ENCODE measurements at regions not wholly inside any gene's neighbourhood (a gene's known extent, or its start where the extent isn't known, plus 50 kb on each side); places are given as distances from the start of the nearest gene placed in this dataset.
"Not testable (repeated sequence)": the region's sequence is repeated elsewhere in the genome, so short reads cannot be mapped to it uniquely, and the experiment has no call there.

DNA sequence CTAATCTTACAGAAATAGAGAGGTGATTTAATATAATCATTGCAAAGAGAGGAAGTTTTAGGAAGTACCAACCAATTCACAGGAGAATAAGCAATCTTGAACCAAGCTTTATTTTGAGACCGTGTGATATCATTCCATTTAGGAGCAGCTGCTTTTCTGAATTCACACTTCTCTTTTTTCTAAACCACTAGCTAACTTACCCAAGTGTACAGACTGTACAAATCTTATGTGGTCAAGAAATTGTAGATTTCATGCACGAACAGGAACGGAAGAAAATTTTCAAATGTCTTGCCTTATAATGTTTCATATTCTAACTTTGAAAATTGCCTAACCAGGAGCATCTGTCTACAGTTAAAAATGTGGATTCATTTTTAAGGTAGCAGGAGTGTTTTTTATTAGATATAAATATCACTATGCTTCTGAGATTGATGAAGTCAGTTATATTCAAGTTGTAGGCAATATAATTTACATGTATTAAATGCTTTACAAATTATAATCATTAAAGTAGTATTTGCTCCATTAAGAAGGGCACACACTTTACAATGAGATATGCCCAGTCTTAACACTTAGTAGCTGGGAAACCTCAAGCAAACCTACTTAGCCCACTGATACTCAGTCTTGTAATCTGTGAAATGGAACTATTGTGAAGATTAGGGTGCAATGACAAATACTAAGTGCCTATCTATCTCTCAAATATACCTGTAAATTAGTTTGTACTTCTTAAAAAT lies 86.7 kb upstream of the FOXN2 start:
- ATAC-seq = peak; percentile 64
- intact Hi-C loops (cut with DNase I) = no loop called here
- DNase-seq (ENCODE audit: missing footprints) = no peak

DNA sequence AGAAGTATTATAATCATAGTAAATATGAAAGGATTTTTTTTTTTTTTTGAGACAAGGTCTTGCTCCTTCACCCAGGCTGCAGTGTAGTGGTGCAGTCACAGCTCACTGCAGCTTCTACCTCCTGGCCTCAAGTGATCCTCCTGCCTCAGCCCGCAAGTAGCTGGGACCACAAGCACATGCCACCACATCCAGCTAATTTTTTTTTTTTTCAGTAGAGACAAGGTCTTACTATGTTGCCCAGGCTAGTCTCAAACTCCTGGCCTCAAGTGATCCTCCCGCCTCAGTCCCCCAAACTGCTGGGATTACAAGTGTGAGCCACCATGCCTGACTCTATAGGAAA lies 86.2 kb upstream of the FOXN2 start:
- DNase-seq (ENCODE audit: missing footprints) (no peak), ATAC-seq (no peak)
- intact Hi-C loops (cut with DNase I) = no loop called here

DNA sequence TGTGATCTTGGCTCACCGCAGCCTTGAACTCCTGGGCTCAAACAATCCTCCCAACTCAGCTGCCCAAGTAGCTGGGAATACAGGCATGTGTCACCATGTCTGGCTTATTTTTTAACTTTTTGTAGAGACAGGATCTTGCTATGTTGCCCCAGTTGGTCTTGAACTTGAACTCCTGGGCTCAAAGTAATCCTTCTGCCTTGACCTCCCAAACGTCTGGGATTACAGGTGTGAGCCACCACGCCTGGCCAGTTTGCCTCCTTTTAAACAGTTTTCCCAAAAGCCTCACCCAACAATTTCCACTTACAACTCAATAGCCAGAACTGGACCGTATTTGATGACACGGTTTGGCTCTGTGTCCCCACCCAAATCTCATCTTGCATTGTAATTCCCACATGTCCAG lies 85.4 kb upstream of the FOXN2 start:
- no peak for ATAC-seq
- intact Hi-C loops (cut with DNase I) = no loop called here
- no peak for DNase-seq (ENCODE audit: missing footprints)

DNA sequence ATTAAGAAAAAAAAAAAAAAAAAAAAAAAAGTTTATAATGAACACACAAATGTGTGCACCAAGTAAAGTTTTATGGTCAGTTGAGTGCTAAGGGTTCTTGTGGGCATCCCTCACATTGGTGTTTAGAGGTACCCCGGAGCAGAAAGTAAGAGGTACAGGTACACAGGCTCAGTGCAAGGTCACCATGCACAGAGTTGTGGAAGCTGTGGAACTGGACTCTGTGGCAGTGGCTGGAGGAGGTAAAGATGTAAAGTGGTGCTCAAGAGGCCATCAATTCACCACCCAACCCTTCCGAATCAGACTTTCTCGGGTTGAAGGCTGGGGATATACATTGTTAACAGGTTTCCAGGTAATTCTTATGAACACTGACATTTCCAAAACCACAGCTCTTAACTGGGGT lies 83.6 kb upstream of the FOXN2 start:
- ATAC-seq = no peak
- intact Hi-C loops (cut with DNase I) = no loop called here

DNA sequence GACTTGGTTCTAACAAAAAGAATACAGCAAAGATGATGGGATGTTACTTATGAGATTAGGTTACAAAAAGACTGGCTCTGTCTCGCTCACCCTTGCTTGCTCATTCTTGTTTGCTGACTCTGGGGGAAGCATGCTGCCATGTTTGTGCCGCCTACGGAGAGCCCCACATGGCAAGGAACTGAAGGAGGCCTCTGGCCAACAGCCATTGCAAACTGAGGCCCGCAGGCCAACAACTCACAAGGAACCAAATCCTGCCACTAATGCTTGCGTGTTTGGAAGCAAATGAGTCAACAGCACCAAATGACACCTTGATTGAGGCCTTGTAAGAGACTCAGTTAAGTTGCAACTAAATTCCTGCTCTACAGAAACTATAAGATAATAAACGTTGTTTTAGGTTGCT lies 82.1 kb upstream of the FOXN2 start:
- intact Hi-C loops (cut with DNase I) = no loop called here
- ATAC-seq (no peak), DNase-seq (ENCODE audit: missing footprints) (no peak)

More for the DNA sequence above, 83.6 kb upstream of the FOXN2 start:
- DNase-seq (ENCODE audit: missing footprints) = no peak

DNA sequence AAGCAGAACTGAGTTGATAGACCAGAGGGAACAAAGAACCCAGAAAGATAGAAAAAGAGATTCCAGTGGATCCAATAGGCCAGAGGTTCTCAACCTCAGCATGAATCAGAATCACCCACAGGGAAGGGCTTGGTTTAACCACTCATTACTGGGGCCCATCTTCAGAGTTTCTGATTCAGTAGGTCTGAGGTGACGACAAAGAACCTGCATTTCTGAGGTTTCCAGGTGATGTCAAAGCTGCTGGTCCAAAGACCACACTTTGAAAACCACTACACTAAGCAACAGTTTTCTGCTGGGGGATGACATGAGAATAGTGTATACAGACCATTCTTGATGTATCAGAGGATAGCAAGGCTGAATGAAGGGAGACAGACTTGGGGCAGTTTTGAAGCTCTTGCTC lies 81.5 kb upstream of the FOXN2 start:
- no peak for ATAC-seq
- no peak for DNase-seq (ENCODE audit: missing footprints)
- intact Hi-C loops (cut with DNase I) = no loop called here

DNA sequence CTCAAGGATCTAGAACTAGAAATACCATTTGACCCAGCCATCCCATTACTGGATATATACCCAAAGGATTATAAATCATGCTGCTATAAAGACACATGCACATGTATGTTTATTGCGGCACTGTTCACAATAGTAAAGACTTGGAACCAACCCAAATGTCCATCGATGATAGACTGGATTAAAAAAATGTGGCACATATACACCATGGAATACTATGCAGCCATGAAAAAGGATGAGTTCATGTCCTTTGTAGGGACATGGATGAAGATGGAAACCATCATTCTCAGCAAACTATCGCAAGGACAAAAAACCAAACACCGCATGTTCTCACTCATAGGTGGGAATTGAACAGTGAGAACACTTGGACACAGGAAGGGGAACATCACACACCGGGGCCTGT lies 80.7 kb upstream of the FOXN2 start:
- ATAC-seq; DNase-seq (ENCODE audit: missing footprints); intact Hi-C loops (cut with DNase I): not testable (repeated sequence)

DNA sequence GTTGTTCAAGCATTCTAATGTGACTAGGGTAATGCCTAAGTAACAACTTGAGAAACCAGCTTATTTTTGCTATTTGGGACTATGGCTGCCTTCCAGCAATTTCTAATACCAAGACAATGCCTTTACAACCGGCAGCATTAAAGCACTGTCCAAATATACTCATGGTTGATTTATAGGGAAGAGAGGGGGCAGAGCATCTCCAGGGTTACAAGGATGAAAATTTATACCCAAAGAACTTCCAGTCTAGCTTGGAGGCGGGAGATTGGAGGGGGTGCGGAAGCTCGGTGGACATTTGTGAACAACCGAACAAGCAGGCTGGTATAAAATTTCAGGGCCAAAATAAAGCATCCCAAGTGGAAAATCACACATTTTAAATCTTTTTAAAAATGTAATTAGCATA lies 79.4 kb upstream of the FOXN2 start:
- ATAC-seq (no peak), DNase-seq (ENCODE audit: missing footprints) (no peak)
- intact Hi-C loops (cut with DNase I) = no loop called here

DNA sequence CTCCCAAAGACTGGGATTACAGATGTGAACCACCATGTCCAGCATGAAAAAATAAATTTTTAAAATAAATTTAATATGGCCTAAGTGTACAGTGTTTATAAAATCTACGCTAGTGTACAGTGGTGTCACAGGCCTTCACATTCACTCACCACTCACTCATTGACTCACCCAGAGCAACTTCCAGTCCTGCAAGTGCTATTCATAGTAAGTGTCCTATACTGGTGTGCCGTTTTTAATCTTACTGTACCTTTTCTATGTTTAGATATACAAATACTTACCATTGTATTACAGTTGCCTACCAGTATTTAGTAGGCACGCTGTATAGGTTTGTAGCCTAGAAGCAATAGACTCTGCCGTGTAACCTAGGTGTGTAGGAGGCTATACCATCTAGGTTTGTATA lies 76.1 kb upstream of the FOXN2 start:
- peak; percentile 57 for ATAC-seq
- intact Hi-C loops (cut with DNase I) = no loop called here
- no peak for DNase-seq (ENCODE audit: missing footprints)

DNA sequence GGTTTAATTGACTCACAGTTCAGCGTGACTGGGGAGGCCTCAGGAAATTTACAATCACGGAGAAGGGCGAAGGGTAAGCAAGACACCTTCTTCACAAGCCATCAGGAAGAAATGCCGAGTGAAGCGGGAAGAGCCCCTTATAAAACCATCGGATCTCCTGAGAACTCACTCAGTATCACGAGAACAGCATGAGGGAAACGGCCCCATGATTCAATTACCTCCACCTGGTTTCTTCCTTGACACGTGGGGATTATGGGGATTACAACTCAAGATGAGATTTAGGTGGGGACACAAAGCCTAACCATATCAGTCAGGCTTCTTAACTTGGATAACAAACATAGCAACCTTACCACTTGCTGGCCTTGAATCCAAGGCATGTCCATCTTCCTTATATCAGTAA lies 73.6 kb upstream of the FOXN2 start:
- ATAC-seq (no peak), DNase-seq (ENCODE audit: missing footprints) (no peak)
- intact Hi-C loops (cut with DNase I) = no loop called here

DNA sequence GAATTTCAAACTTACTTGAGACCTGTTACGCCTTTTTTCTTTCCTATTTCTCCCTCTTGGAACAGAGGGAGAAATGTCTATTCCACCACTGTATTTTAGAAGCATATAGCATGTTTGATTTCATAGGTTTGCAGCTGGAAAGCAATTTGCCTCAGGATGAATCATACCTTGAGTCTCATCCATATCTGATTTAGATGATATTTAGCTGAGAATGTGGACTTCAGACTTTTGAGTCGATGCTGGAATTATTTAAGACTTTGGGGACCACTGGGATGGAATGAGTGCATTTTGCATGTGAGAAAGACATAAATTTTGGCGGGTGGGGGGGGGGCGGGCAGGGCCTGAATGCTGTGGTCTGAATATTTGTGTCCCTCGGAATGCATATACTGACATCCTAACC lies 67.3 kb upstream of the FOXN2 start:
- intact Hi-C loops (cut with DNase I) = no loop called here
- DNase-seq (ENCODE audit: missing footprints) = no peak
- ATAC-seq = no peak

DNA sequence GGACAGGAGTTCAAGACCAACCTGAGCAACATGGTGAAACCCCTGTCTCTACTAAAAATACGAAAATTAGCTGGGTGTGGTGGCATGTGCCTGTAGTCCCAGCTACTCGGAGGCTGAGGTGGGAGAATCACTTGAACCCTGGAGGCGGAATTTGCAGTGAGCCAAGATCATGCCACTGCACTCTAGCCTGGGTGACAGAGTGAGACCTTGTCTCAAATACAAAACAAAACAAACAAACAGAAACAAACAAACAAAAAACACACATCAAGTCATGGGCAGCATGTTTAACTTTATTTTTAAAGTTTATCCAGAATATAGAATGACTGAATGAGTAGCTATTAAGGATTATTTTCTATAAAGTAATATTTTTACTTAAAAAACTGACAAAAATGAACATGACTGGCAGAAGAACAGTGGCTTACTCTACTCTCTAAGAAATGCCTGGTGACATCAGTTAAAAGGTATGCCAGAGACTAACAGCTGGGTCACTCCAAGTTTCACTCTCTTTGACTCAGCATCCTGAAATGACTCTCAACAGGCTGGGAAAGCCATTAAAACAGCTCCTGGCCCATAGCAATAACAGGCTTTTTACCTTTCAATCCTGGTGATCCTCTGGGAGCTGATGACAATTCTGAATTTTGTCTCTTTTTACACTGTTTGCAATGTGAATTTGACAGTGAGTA lies 66.1 kb upstream of the FOXN2 start:
- ATAC-seq (peak; percentile 90), DNase-seq (ENCODE audit: missing footprints) (no peak)
- intact Hi-C loops (cut with DNase I) = no loop called here

DNA sequence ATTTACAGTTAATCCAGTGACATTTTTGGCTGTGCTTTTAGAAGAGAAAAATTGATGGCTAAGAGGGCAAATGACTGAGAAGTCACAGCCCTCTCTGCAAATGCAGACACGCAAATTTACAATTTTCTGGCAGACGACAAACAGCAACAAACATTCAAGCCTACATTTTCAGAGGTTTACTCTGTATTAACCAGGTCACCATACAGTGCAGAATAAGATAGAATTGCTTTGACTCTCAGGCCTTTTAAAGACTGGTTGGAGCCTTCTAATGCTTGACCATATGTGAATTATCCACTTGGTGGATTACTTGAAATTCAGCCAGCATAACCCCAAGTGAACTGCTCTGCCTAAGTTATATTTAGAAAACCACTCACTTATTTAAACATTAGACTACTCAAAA lies 65.5 kb upstream of the FOXN2 start:
- ATAC-seq (peak; percentile 47), DNase-seq (ENCODE audit: missing footprints) (no peak)
- intact Hi-C loops (cut with DNase I) = no loop called here

DNA sequence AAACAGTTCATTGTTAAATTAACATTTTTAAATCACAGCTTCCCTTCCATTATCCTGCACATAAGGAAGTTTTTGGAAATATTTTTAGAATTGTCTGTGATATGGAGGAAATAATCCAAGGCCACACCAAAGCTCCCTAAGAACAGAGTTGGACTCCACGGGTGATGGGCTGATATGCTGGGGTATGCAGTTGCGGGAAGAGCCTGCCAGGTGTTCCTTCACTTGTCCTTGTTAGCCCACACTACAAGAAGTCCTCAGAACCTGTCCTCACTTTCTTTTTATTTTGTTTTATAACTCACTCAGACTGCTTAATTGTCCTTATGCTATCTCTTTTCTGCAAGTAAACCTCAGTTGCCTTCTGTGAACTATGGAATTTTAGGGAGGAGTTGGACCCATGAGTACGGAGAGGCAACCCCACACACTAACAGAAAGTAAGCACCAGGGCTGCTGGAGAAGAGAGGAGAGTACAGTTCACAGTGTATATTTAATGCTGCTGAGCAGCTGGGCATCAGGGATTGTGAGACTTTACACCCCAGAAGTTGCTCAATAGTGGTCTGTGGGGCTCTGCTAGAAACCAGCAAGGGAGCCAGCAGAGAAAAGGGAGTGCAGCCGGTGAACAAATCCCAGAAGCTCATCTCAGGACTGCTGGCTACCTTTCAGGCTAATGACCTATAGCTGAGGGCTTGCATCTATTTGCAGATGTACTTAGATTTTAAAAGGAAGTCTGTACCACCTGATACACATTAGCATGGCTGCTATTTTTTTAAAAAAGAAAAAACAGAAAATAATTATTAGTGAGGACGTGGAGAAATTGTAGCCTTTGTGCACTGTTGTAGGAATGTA lies 64.6 kb upstream of the FOXN2 start:
- DNase-seq (ENCODE audit: missing footprints) (no peak), ATAC-seq (peak; percentile 26)
- intact Hi-C loops (cut with DNase I) = no loop called here

DNA sequence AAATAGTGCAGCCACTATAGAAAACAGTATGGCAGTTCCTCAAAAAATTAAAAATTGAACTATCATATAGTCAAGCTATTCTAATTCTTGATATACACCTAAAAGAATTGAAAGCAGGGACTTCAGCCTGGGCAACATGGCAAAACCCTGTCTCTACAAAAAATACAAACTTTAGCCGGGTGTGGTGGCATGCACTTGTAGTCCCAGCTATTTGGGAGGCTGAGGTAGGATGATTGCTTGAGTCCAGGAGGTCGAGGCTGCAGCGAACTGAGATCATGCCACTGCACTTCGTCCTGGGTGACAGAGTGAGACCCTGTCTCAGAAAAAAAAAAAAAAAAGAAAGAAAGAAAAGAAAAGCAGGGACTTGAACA lies 64.0 kb upstream of the FOXN2 start:
- intact Hi-C loops (cut with DNase I) = no loop called here

DNA sequence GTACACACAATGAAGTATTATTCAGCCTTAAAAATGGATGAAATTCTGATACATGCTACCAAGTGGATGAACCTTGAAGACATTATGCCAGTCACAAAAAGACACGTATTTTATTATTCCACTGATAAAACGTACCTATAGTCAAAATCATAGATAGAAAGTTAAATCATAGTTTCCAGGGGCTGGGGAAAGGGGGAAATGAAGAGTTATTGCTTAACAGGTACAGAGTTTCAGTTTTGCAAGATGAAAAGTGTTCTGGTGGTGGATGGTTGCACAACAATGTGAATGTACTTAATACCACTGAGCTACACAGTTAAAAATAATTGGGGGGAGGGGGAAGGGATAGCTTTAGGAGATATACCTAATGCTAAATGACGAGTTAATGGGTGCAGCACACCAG lies 63.5 kb upstream of the FOXN2 start:
- intact Hi-C loops (cut with DNase I) = no loop called here
- DNase-seq (ENCODE audit: missing footprints) (no peak), ATAC-seq (no peak)

More for the DNA sequence above, 64.0 kb upstream of the FOXN2 start:
- DNase-seq (ENCODE audit: missing footprints) (no peak), ATAC-seq (no peak)

DNA sequence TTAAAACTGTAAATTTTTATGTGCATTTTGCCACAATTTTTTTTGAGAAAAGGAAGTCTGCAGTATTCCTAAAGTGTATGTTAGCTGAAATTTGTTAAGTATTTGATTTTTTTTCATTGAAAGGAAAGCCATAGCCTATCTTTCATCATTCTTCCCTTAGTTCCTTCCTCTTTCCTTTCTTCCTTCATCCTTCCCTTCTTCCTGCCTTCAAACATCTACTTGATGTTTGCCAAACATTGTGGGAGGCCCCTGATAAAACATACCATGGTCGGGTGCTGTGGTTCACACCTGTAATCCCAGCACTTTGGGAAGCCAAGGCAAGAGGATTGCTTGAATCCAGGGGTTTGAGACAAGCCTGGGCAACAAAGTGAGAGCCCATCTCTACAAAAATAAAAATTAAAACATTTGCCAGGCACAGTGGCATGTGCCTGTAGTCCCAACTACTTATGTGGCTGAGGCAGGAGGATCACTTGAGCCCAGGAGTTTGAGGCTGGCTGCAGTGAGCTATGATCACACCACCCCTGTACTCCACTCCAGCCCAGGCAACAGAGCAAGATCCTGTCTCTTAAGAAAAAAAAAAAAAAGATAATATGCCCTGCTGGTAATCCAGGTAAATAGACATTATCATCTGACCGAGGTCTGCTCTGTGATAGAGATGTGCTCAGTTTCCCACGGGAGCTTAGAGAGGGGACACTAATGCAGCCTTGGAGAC lies 62.9 kb upstream of the FOXN2 start:
- DNase-seq (ENCODE audit: missing footprints) = no peak
- intact Hi-C loops (cut with DNase I) = no loop called here

DNA sequence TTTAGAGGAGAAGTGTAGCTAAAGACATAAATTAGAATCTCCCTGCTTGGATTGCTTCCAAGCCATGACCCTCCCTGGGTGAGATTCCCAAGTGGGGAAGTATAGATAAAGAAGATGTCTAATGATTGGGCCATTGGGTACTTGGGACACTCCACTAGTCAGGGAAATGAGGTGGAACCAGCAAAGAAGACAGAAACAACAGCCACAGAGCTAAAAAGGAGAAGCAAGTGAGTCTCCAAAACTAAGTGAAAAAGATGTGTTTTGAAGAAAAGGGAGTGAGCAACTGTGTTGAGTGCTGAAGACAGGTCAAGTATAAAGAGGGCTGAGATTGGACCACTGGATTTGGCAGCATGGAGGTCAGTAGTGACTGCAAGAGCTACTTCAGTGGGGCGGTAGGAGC lies 61.2 kb upstream of the FOXN2 start:
- no peak for DNase-seq (ENCODE audit: missing footprints)
- intact Hi-C loops (cut with DNase I) = no loop called here
- ATAC-seq = no peak

More for the DNA sequence above, 62.9 kb upstream of the FOXN2 start:
- ATAC-seq = no peak

DNA sequence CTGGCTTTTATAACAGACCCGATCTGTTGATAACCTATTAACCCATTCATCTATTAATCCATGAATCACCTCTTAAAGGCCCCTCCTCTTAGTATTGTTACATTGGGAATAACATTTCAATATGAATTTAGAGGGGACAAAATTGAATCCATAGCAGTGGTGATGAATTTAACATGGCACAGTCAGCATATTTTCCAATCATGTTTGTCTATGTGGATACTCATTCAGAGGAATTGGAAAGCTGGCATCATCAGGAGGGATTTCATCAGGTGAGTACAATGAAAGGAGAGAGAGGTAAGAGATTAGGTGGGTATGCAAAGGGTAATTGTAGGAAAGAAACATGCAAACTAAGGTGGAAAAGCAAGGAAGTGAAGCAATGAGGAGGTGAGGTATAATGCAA lies 59.6 kb upstream of the FOXN2 start:
- DNase-seq (ENCODE audit: missing footprints) = no peak
- ATAC-seq = no peak
- intact Hi-C loops (cut with DNase I) = no loop called here
